ENCODE measurements at regions not wholly inside any gene's neighbourhood (a gene's known extent, or its start where the extent isn't known, plus 50 kb on each side); places are given as distances from the start of the nearest gene placed in this dataset.

- no TSS peak for BruUV-seq (replicated peaks)
- Histone ChIP-seq H3K27me3 (ENCODE audit: control insufficient read depth in 2 of 2, insufficient read depth in 2 of 2, low read length in 2 of 2) (no peaks in the 10 kb centered on the region), H3K9me3 (replicated peaks; ENCODE audit: control insufficient read depth, insufficient read depth, low read depth, low read length) (0 out of 2 replicates have a peak, but pooled peaks cover 3% of the 10 kb centered on the region), H3K4me1 (replicated peaks in 1 of 2; ENCODE audit: control insufficient read depth in 2 of 2, insufficient read depth in 2 of 2, low read length in 2 of 2) (no peaks in the 10 kb centered on the region), H3K9ac (ENCODE audit: insufficient read depth in 1 of 2, low read depth in 2 of 2, low read length in 2 of 2) (no peak overlapping the region), H3K4me3 (no peak overlapping the region), H3K4me2 (ENCODE audit: insufficient read depth, low read length) (no peak overlapping the region), H2AFZ (ENCODE audit: low read depth, low read length) (no peak overlapping the region), H3K79me2 (ENCODE audit: control insufficient read depth, insufficient read depth, low read length) (no peaks in the 10 kb centered on the region), H4K20me1 (replicated peaks; ENCODE audit: control insufficient read depth, insufficient read depth, low read length) (no peaks in the 10 kb centered on the region), H3K27ac (ENCODE audit: extremely low read depth, low read depth, low read length) (no peak overlapping the region), H3K36me3 (ENCODE audit: control insufficient read depth, insufficient read depth, low read length) (no peaks in the 10 kb centered on the region), H3K9me1 (ENCODE audit: control insufficient read depth, insufficient read depth, low read length) (no peaks in the 10 kb centered on the region)
- intact Hi-C loops (cut with micrococcal nuclease) = no loop called here
- in situ Hi-C loops (cut with MboI) = no loop called here
- ATAC-seq (no peak), DNase-seq (ENCODE audit: extremely low read depth in 1 of 4, low spot score in 3 of 4) (no peak), FAIRE-seq (no peak)
- POLR2A ChIA-PET = no interaction called here
- CTCF ChIA-PET (ENCODE audit: low intra/inter-chr PET ratio) = no interaction called here
- TF ChIP-seq NFE2 (IDR thresholded peaks at IDR 0.05; ENCODE audit: low read depth) (no peak), BCOR (IDR thresholded peaks at IDR 0.05) (no peak), TRIM28 (IDR thresholded peaks at IDR 0.05) (no peak), TRIM25 (IDR thresholded peaks at IDR 0.05; ENCODE audit: borderline replicate concordance) (no peak), ZNF184 (CRISPR knock-in tag; IDR thresholded peaks at IDR 0.05) (no peak), ETS1 (conservative IDR thresholded peaks at IDR 0.05; ENCODE audit: control insufficient read depth, low read depth, low read length) (no peak), SPI1 (IDR thresholded peaks at IDR 0.05; ENCODE audit: borderline replicate concordance, low read depth, low read length) (no peak)
- TF ChIP-seq, protein P1, sequence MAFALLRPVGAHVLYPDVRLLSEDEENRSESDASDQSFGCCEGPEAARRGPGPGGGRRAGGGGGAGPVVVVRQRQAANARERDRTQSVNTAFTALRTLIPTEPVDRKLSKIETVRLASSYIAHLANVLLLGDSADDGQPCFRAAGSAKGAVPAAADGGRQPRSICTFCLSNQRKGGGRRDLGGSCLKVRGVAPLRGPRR (CRISPR knock-in tag; IDR thresholded peaks at IDR 0.05) = no peak
- TF ChIP-seq, protein P2, sequence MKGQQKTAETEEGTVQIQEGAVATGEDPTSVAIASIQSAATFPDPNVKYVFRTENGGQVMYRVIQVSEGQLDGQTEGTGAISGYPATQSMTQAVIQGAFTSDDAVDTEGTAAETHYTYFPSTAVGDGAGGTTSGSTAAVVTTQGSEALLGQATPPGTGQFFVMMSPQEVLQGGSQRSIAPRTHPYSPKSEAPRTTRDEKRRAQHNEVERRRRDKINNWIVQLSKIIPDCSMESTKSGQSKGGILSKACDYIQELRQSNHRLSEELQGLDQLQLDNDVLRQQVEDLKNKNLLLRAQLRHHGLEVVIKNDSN (CRISPR knock-in tag; IDR thresholded peaks at IDR 0.05) = no peak
Observed at GRCh38 chr1:170481000-170481399, 51.0 kb upstream of the GORAB start.
